GM18502 (cell line): ENCODE measurements at regions not wholly inside any gene's neighbourhood (a gene's known extent, or its start where the extent isn't known, plus 50 kb on each side); places are given as distances from the start of the nearest gene placed in this dataset.

Experiments
- ATAC-seq: cut with Tn5 transposase; IDR thresholded peaks from one replicate; pipeline ENCODE4 v1.9.1; 2021; ENCODE audit warnings: mild to moderate bottlenecking; ENCODE audit not compliant: unreplicated experiment, poor library complexity

GRCh38 chr11:33479231-33479630 is 221.4 kb downstream of the C11orf91 start:
- ATAC-seq: no peak

- no peak for ATAC-seq
Measured at GRCh38 chr11:33478111-33478573, 221.0 kb downstream of the HIPK3 start.

GRCh38 chr11:33476945-33477606 is 219.9 kb downstream of the HIPK3 start:
- no peak for ATAC-seq

- no peak for ATAC-seq
Measured at GRCh38 chr11:33475993-33476392, 218.8 kb downstream of the HIPK3 start.

- ATAC-seq: no peak
Measured at GRCh38 chr11:33474866-33475265, 217.7 kb downstream of the HIPK3 start.

GRCh38 chr11:33471541-33471940 is 214.4 kb downstream of the HIPK3 start:
- no peak for ATAC-seq

GRCh38 chr11:33467966-33468365 is 210.8 kb downstream of the HIPK3 start:
- ATAC-seq: no peak

- ATAC-seq: no peak
Measured at GRCh38 chr11:33463059-33463458, 205.9 kb downstream of the HIPK3 start.

GRCh38 chr11:33461369-33462125 is 204.4 kb downstream of the HIPK3 start:
- ATAC-seq: no peak

GRCh38 chr11:33457948-33458347 is 200.8 kb downstream of the HIPK3 start:
- no peak for ATAC-seq

GRCh38 chr11:33455867-33456463 is 198.8 kb downstream of the HIPK3 start:
- ATAC-seq: no peak

GRCh38 chr11:33454264-33454663 is 197.1 kb downstream of the HIPK3 start:
- no peak for ATAC-seq

- ATAC-seq: no peak
Measured at GRCh38 chr11:33452836-33453624, 195.8 kb downstream of the HIPK3 start.

GRCh38 chr11:33451364-33451763 is 194.2 kb downstream of the HIPK3 start:
- ATAC-seq: no peak

GRCh38 chr11:33449798-33450197 is 192.6 kb downstream of the HIPK3 start:
- no peak for ATAC-seq

- no peak for ATAC-seq
Measured at GRCh38 chr11:33448461-33449130, 191.4 kb downstream of the HIPK3 start.

GRCh38 chr11:33445761-33446161 is 188.6 kb downstream of the HIPK3 start:
- ATAC-seq: no peak

GRCh38 chr11:33444835-33445594 is 187.8 kb downstream of the HIPK3 start:
- ATAC-seq: no peak

- ATAC-seq: no peak
Measured at GRCh38 chr11:33443684-33444083, 186.5 kb downstream of the HIPK3 start.
